ENCODE measurements at regions not wholly inside any gene's neighbourhood (a gene's known extent, or its start where the extent isn't known, plus 50 kb on each side); places are given as distances from the start of the nearest gene placed in this dataset.

GRCh38 chr1:218494449-218494852 lies 149.3 kb downstream of the TGFB2 start:
- CTCF ChIA-PET, result interaction anchor here (0.6 kb wide), 1 partner anchor 384 kb away, joined by 3 read pairs; no protein-coding TSS in a partner anchor
- FAIRE-seq, result no peak
- no peak for ATAC-seq
- Histone ChIP-seq H3K27ac (peak overlapping the region; percentile 89 to 92), H3K4me2 (no peak overlapping the region), H3K4me1 (peaks cover 48% of the 10 kb centered on the region), H3K9me3 (peaks cover 15% of the 10 kb centered on the region; the same call in 2 of the 3 replicates), H3K4me3 (no peak overlapping the region)
- POLR2A ChIA-PET, result interaction anchor here (0.7 kb wide), 1 partner anchor 149 kb away, joined by 3 read pairs; the partner anchor contains the start of gene TGFB2
- DNase-seq (ENCODE audit: low read depth in 1 of 2, low spot score in 1 of 2), result no peak
- WGBS (ENCODE audit: missing lambda C conversion rate), result 94% methylated on average over 2 of the region's 2 CpGs
- no peak for TF ChIP-seq PHF8 (IDR thresholded peaks at IDR 0.05; ENCODE audit: borderline replicate concordance, low read depth)
- no peak for TF ChIP-seq ZFP36 (IDR thresholded peaks at IDR 0.05; ENCODE audit: borderline replicate concordance, partially characterized antibody)
- TF ChIP-seq HEYL (CRISPR knock-in tag; IDR thresholded peaks at IDR 0.05), result no peak
- TF ChIP-seq EP300 (IDR thresholded peaks at IDR 0.05), result no peak
- no peak for TF ChIP-seq CHD4 (IDR thresholded peaks at IDR 0.05; ENCODE audit: borderline replicate concordance)
- TF ChIP-seq NR3C1 (IDR thresholded peaks at IDR 0.05), result no peak
- TF ChIP-seq CHD2 (IDR thresholded peaks at IDR 0.05; ENCODE audit: low read length, partially characterized antibody), result no peak
- TF ChIP-seq GATA3 (IDR thresholded peaks at IDR 0.05; ENCODE audit: borderline replicate concordance), result no peak
- TF ChIP-seq POLR2A (IDR thresholded peaks at IDR 0.05; ENCODE audit: low read length), result no peak
- no peak for TF ChIP-seq CBX2 (IDR thresholded peaks at IDR 0.05; ENCODE audit: borderline replicate concordance, low read depth)
- no peak for TF ChIP-seq FOXS1 (CRISPR knock-in tag; IDR thresholded peaks at IDR 0.05)
- no peak for TF ChIP-seq USF2 (IDR thresholded peaks at IDR 0.05)
- TF ChIP-seq JUNB (IDR thresholded peaks at IDR 0.05), result no peak
- no peak for TF ChIP-seq ZSCAN20 (CRISPR knock-in tag; IDR thresholded peaks at IDR 0.05)
- no peak for TF ChIP-seq JUN (IDR thresholded peaks at IDR 0.05)
- TF ChIP-seq SREBF2 (IDR thresholded peaks at IDR 0.05), result no peak
- TF ChIP-seq RCOR1 (IDR thresholded peaks at IDR 0.05; ENCODE audit: low read depth, low read length), result no peak
- TF ChIP-seq EHF (CRISPR knock-in tag; IDR thresholded peaks at IDR 0.05), result no peak
- no peak for TF ChIP-seq TFCP2L1 (CRISPR knock-in tag; IDR thresholded peaks at IDR 0.05)

- TF ChIP-seq REST (IDR thresholded peaks at IDR 0.05), result no peak
- no peak for TF ChIP-seq EHMT2 (IDR thresholded peaks at IDR 0.05; ENCODE audit: low read depth)
- TF ChIP-seq JUN (IDR thresholded peaks at IDR 0.05), result no peak
- TF ChIP-seq USF2 (IDR thresholded peaks at IDR 0.05), result no peak
- TF ChIP-seq HES2 (IDR thresholded peaks at IDR 0.05), result no peak
- no peak for TF ChIP-seq CBX8 (IDR thresholded peaks at IDR 0.05)
- no peak for TF ChIP-seq EP300 (IDR thresholded peaks at IDR 0.05)
- no peak for TF ChIP-seq ESRRA (IDR thresholded peaks at IDR 0.05; ENCODE audit: borderline replicate concordance, low read length)
- TF ChIP-seq CHD4 (IDR thresholded peaks at IDR 0.05; ENCODE audit: borderline replicate concordance), result no peak
- no peak for TF ChIP-seq HDAC2 (IDR thresholded peaks at IDR 0.05)
- no peak for TF ChIP-seq FOSL2 (IDR thresholded peaks at IDR 0.05)
- TF ChIP-seq FOSL2 (CRISPR knock-in tag; IDR thresholded peaks at IDR 0.05), result no peak
- no peak for TF ChIP-seq KDM5A (IDR thresholded peaks at IDR 0.05)
- no peak for TF ChIP-seq POLR2AphosphoS2 (conservative IDR thresholded peaks at IDR 0.05; ENCODE audit: low read length)
- no peak for TF ChIP-seq FOSB (CRISPR knock-in tag; IDR thresholded peaks at IDR 0.05)
- no peak for TF ChIP-seq GATA3 (IDR thresholded peaks at IDR 0.05; ENCODE audit: borderline replicate concordance)
- no peak for TF ChIP-seq MYC (IDR thresholded peaks at IDR 0.05; ENCODE audit: borderline replicate concordance, low read length)
- TF ChIP-seq ZSCAN20 (CRISPR knock-in tag; IDR thresholded peaks at IDR 0.05), result no peak
- TF ChIP-seq ATOH8 (CRISPR knock-in tag; IDR thresholded peaks at IDR 0.05; ENCODE audit: low read depth), result no peak
- Histone ChIP-seq H3K27ac (peak overlapping the region; percentile 89 to 92), H3K4me1 (peaks cover 44% of the 10 kb centered on the region), H3K9me3 (peaks cover 15% of the 10 kb centered on the region; the same call in 2 of the 3 replicates), H3K4me2 (peak overlapping the region; percentile 6; the same call in 1 of the 3 replicates), H3K4me3 (no peak overlapping the region)
- ATAC-seq (no peak), FAIRE-seq (no peak), DNase-seq (ENCODE audit: low read depth in 1 of 2, low spot score in 1 of 2) (no peak)
- 28% methylated on average over 3 of the region's 3 CpGs for WGBS (ENCODE audit: missing lambda C conversion rate)
- ChIA-PET CTCF (interaction anchor here (0.6 kb wide), 1 partner anchor 205 kb away, joined by 6 read pairs; no protein-coding TSS in a partner anchor), POLR2A (no interaction called here)
Measured at GRCh38 chr1:218495931-218496330, 150.8 kb downstream of the TGFB2 start.
